Peyer's patch (tissue), 4 donors: ENCODE measurements at regions not wholly inside any gene's neighbourhood (a gene's known extent, or its start where the extent isn't known, plus 50 kb on each side); places are given as distances from the start of the nearest gene placed in this dataset.

Source experiments
- DNase-seq, 3 donors: peaks; one replicate each; pipeline ENCODE4 v3.0.0-alpha.2; 2017 to 2019
- H3K27ac ChIP-seq, 4 donors: fragments of 200-600 bp; sonication (generic); one replicate each; pipeline ENCODE4 v1.5.1; 2016 to 2019
- H3K27me3 ChIP-seq, 2 donors: fragments of 200-600 bp; sonication (generic); one replicate each; pipeline ENCODE4 v1.5.1; 2019
- H3K36me3 ChIP-seq, 3 donors: fragments of 200-600 bp; sonication (generic); one replicate each; pipeline ENCODE4 v1.5.1; 2016 to 2019
- H3K4me1 ChIP-seq, 4 donors: fragments of 200-600 bp; sonication (generic); one replicate each; pipeline ENCODE4 v1.5.1; 2016 to 2019
- H3K4me3 ChIP-seq, 4 donors: fragments of 200-600 bp; sonication (generic); 1 replicate in 3 of 4; 2 replicates in 1 of 4; pipeline ENCODE4 v1.5.1; 2016 to 2019; ENCODE audit warnings: mild to moderate bottlenecking in 1 of 4
- H3K9me3 ChIP-seq, 4 donors: fragments of 200-600 bp; sonication (generic); one replicate each; pipeline ENCODE4 v1.5.1; 2016 to 2019; ENCODE audit warnings: mild to moderate bottlenecking in 1 of 4
- POLR2A ChIP-seq, 2 donors: fragments of 450-650 bp; IDR thresholded peaks; one replicate each; pipeline ENCODE4 v1.5.1; 2017; ENCODE audit warnings: antibody characterized with exemption in 2 of 2, mild to moderate bottlenecking in 2 of 2, moderate library complexity in 2 of 2
- TF ChIP-seq, protein P1 (sequence below), 6 experiments: fragments of 450-650 bp in 4 of 6; fragments of 200-600 bp in 2 of 6; sonication (generic) in 1 of 6; IDR thresholded peaks; one replicate each; pipeline ENCODE4 v1.5.1; 2017 to 2019; ENCODE audit warnings: antibody characterized with exemption in 6 of 6, mild to moderate bottlenecking in 3 of 6, moderate library complexity in 1 of 6

DNA sequence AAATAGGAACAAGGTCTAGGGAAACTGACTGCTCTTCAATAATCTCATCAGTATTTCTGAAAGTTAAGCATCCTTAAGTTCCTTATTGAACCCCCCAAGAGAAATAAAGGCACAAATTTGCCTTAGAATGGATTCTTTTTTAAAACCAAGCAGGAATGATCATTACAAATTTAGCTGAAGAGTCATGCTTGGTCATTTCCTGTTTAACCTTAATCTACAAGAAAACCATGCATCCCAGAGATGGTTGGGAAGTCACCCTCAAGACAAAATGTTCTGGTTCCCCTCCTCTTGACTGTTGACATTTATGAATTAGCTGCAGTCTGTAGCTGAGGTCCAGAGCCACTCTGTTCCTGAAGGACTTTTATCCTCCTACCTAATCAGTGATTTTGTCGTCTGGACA is 291.8 kb upstream of the G2E3 start:
- no peaks in the 10 kb centered on the region for H3K9me3 ChIP-seq
- H3K4me1 ChIP-seq = peaks cover 0 to 4% (median 0%) of the 10 kb centered on the region in 4 donors
- no peaks in the 10 kb centered on the region for H3K27me3 ChIP-seq
- no peaks in the 10 kb centered on the region for H3K36me3 ChIP-seq
- H3K27ac ChIP-seq = no peak overlapping the region
- no peak overlapping the region for H3K4me3 ChIP-seq
- TF ChIP-seq, protein P1, sequence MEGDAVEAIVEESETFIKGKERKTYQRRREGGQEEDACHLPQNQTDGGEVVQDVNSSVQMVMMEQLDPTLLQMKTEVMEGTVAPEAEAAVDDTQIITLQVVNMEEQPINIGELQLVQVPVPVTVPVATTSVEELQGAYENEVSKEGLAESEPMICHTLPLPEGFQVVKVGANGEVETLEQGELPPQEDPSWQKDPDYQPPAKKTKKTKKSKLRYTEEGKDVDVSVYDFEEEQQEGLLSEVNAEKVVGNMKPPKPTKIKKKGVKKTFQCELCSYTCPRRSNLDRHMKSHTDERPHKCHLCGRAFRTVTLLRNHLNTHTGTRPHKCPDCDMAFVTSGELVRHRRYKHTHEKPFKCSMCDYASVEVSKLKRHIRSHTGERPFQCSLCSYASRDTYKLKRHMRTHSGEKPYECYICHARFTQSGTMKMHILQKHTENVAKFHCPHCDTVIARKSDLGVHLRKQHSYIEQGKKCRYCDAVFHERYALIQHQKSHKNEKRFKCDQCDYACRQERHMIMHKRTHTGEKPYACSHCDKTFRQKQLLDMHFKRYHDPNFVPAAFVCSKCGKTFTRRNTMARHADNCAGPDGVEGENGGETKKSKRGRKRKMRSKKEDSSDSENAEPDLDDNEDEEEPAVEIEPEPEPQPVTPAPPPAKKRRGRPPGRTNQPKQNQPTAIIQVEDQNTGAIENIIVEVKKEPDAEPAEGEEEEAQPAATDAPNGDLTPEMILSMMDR (IDR thresholded peaks at IDR 0.05) = no peak
- no peak for TF ChIP-seq POLR2A (IDR thresholded peaks at IDR 0.05)
- DNase-seq = no peak

GRCh38 chr14:30270200-30271161 is 288.5 kb upstream of the G2E3 start:
- Histone ChIP-seq H3K4me3 (no peak overlapping the region), H3K27ac (no peak overlapping the region), H3K27me3 (no peaks in the 10 kb centered on the region), H3K9me3 (no peaks in the 10 kb centered on the region), H3K36me3 (no peaks in the 10 kb centered on the region), H3K4me1 (peaks cover 0 to 4% (median 0%) of the 10 kb centered on the region in 4 donors)
- peak; percentile 28 to 84 (median 70) for DNase-seq
- TF ChIP-seq, protein P1 (IDR thresholded peaks at IDR 0.05) = peak in 4 of 6 experiments; percentile 50 to 59 (median 52)
- TF ChIP-seq POLR2A (IDR thresholded peaks at IDR 0.05) = no peak

GRCh38 chr14:30271811-30272323 is 287.1 kb upstream of the G2E3 start:
- H3K27ac ChIP-seq = no peak overlapping the region
- no peaks in the 10 kb centered on the region for H3K27me3 ChIP-seq
- H3K4me1 ChIP-seq = peaks cover 0 to 4% (median 0%) of the 10 kb centered on the region in 4 donors
- H3K9me3 ChIP-seq = no peaks in the 10 kb centered on the region
- H3K36me3 ChIP-seq = no peaks in the 10 kb centered on the region
- no peak overlapping the region for H3K4me3 ChIP-seq
- no peak for DNase-seq
- TF ChIP-seq POLR2A (IDR thresholded peaks at IDR 0.05) = no peak
- TF ChIP-seq, protein P1 (IDR thresholded peaks at IDR 0.05) = no peak

DNA sequence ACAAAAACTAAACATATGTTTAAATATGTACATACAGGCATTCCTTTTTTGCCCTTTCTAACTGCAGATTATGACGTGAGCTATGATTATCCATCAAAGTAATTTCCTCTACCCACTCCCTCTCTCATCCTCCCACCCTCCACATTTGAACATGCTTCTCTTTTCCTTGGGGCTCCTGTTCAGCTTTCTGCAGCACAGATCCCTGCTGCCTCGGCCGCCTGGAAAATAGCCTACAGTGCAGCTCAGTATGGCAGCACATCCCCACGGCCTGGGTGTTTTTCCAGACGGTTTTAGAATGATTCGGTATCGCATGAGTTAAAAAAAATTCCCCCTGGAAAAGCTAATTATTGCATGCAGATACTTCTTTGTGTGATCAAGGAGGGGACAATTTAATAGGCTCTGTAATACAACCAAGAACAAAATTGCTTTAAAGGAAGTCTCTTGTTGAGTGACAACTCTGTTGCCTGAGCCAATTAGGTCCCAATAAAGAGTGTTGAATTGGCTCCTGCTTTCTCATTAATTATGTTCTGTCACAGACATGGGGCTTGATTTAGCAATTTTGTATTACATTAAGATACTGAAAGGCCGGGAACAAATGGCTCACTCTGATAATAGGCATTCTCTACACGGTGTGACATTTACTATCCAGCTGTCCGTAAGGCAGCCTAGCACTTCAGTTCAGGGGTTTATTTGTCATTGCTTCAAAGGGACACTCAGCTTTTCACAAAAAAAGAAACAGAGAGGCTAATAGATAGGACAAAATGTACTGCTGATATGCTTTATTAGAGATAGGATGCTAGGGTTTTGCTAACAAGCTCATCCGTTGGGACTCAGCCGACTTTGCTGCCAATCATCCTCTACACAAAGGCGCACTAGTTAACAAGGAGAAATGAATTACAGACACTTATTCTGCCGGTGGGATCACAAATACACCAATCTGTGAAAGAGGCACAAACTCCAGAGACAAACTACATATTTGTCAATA is 285.8 kb upstream of the G2E3 start:
- Histone ChIP-seq H3K27me3 (no peaks in the 10 kb centered on the region), H3K4me1 (peaks cover 0 to 4% (median 0%) of the 10 kb centered on the region in 4 donors), H3K4me3 (no peak overlapping the region), H3K9me3 (no peaks in the 10 kb centered on the region), H3K27ac (no peak overlapping the region), H3K36me3 (no peaks in the 10 kb centered on the region)
- TF ChIP-seq, protein P1 (IDR thresholded peaks at IDR 0.05) = no peak
- TF ChIP-seq POLR2A (IDR thresholded peaks at IDR 0.05) = no peak
- DNase-seq = no peak

GRCh38 chr14:30275604-30276003 is 283.4 kb upstream of the G2E3 start:
- no peaks in the 10 kb centered on the region for H3K36me3 ChIP-seq
- DNase-seq = no peak
- H3K27me3 ChIP-seq = no peaks in the 10 kb centered on the region
- H3K4me3 ChIP-seq = no peak overlapping the region
- TF ChIP-seq POLR2A (IDR thresholded peaks at IDR 0.05) = no peak
- TF ChIP-seq, protein P1 (IDR thresholded peaks at IDR 0.05) = no peak
- peaks cover 0 to 1% (median 0%) of the 10 kb centered on the region in 4 donors for H3K4me1 ChIP-seq
- no peaks in the 10 kb centered on the region for H3K9me3 ChIP-seq
- no peak overlapping the region for H3K27ac ChIP-seq
